ENCODE measurements at regions not wholly inside any gene's neighbourhood (a gene's known extent, or its start where the extent isn't known, plus 50 kb on each side); places are given as distances from the start of the nearest gene placed in this dataset.
"Not testable (repeated sequence)": the region's sequence is repeated elsewhere in the genome, so short reads cannot be mapped to it uniquely, and the experiment has no call there.

DNA sequence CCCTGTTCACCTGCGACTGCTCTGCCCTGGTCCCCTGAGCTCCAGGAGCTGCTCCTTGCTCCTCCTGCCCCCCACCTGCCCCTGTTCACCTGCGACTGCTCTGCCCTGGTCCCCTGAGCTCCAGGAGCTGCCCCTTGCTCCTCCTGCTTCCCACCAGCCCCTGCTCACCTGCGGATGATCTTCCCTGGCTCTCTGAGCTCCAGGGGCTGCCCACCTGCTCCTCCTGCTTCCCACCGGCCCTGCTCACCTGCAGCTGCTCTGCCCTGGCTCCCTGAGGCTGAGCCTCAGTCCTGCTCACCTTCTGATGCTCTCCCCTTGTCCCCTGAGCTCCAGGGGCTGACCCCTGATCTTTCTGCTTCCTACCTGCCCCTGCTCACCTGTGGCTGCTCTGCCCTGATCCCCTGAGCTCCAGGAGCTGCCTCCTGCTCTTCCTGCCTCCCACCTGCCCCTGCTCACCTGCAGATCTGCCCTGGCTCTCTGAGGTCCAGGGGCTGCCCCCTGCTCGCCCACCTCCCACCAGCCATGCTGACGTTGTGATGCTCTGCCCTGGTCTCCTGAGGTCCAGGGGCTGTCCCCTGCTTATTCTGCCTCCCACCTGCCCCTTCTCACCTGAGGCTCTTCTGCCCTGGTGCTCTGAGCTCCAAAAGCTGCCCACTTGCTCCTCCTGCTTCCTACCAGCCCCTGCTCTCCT lies 219.2 kb downstream of the TMEM121 start:
- H3K36me3 ChIP-seq (ENCODE audit: insufficient read depth, low read length): no peaks in the 10 kb centered on the region
- Mint-ChIP-seq H3K36me3 (ENCODE audit: low read depth) (no peaks in the 10 kb centered on the region), H3K4me3 (no peak overlapping the region), H3K4me1 (ENCODE audit: low read depth) (no peaks in the 10 kb centered on the region), H3K27me3 (no peaks in the 10 kb centered on the region), H3K27ac (no peak overlapping the region), H3K9me3 (no peaks in the 10 kb centered on the region)
- ATAC-seq (ENCODE audit: poor library complexity) (no peak), DNase-seq (no peak)
- H3K27ac ChIP-seq (ENCODE audit: low read depth in 1 of 2, low read length in 2 of 2): no peak overlapping the region
- POLR2A ChIA-PET: no interaction called here
- H3K4me3 ChIP-seq (ENCODE audit: low read length): no peak overlapping the region
- no peaks in the 10 kb centered on the region for H3K9me3 ChIP-seq (ENCODE audit: control insufficient read depth in 1 of 2, insufficient read depth in 1 of 2, low read length in 2 of 2)
- CTCF ChIA-PET: no interaction called here
- intact Hi-C loops (cut with DNase I, micrococcal nuclease): no loop called here
- H3K27me3 ChIP-seq (ENCODE audit: control insufficient read depth in 1 of 2, insufficient read depth in 2 of 2, low read length in 2 of 2): no peaks in the 10 kb centered on the region
- no peak for TF ChIP-seq CTCF (IDR thresholded peaks at IDR 0.05)
- H3K4me1 ChIP-seq (ENCODE audit: insufficient read depth, low read length): no peaks in the 10 kb centered on the region

DNA sequence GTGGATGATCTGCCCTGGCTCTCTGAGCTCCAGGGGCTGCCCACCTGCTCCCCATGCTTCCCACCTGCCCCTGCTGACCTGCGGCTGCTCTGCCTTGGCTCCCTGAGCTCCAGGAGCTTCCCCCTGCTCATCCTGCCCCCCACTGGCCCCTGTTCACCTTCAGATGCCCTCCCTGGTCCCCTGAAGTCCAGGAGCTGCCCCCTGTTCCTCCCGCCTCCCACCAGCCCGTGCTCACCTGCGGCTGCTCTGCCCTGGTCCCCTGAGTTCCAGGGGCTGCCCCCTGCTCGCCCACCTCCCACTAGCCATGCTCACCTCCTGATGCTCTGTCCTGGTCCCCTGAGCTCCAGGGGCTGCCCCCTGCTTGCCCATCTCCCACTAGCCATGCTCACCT lies 219.7 kb downstream of the TMEM121 start:
- Mint-ChIP-seq H3K4me1 (ENCODE audit: low read depth) (no peaks in the 10 kb centered on the region), H3K27me3 (no peaks in the 10 kb centered on the region), H3K36me3 (ENCODE audit: low read depth) (no peaks in the 10 kb centered on the region), H3K9me3 (no peaks in the 10 kb centered on the region), H3K27ac (no peak overlapping the region), H3K4me3 (no peak overlapping the region)
- intact Hi-C loops (cut with DNase I, micrococcal nuclease): no loop called here
- H3K27ac ChIP-seq (ENCODE audit: low read depth in 1 of 2, low read length in 2 of 2): no peak overlapping the region
- H3K4me3 ChIP-seq (ENCODE audit: low read length): no peak overlapping the region
- H3K27me3 ChIP-seq (ENCODE audit: control insufficient read depth in 1 of 2, insufficient read depth in 2 of 2, low read length in 2 of 2): no peaks in the 10 kb centered on the region
- ChIA-PET POLR2A (no interaction called here), CTCF (no interaction called here)
- no peaks in the 10 kb centered on the region for H3K9me3 ChIP-seq (ENCODE audit: control insufficient read depth in 1 of 2, insufficient read depth in 1 of 2, low read length in 2 of 2)
- no peak for TF ChIP-seq CTCF (IDR thresholded peaks at IDR 0.05)
- DNase-seq: no peak
- no peak for ATAC-seq (ENCODE audit: poor library complexity)
- no peaks in the 10 kb centered on the region for H3K36me3 ChIP-seq (ENCODE audit: insufficient read depth, low read length)
- no peaks in the 10 kb centered on the region for H3K4me1 ChIP-seq (ENCODE audit: insufficient read depth, low read length)

- H3K9me3 ChIP-seq (ENCODE audit: control insufficient read depth in 1 of 2, insufficient read depth in 1 of 2, low read length in 2 of 2); ATAC-seq (ENCODE audit: poor library complexity); H3K4me3 Mint-ChIP-seq; H3K9me3 Mint-ChIP-seq; DNase-seq; H3K27me3 Mint-ChIP-seq; H3K27ac ChIP-seq (ENCODE audit: low read depth in 1 of 2, low read length in 2 of 2); H3K4me1 ChIP-seq (ENCODE audit: insufficient read depth, low read length); intact Hi-C loops (cut with DNase I, micrococcal nuclease); H3K4me1 Mint-ChIP-seq (ENCODE audit: low read depth); POLR2A ChIA-PET; H3K36me3 ChIP-seq (ENCODE audit: insufficient read depth, low read length); CTCF ChIA-PET; H3K27ac Mint-ChIP-seq; H3K36me3 Mint-ChIP-seq (ENCODE audit: low read depth); H3K4me3 ChIP-seq (ENCODE audit: low read length); H3K27me3 ChIP-seq (ENCODE audit: control insufficient read depth in 1 of 2, insufficient read depth in 2 of 2, low read length in 2 of 2): not testable (repeated sequence)
These were observed 220.6 kb downstream of the TMEM121 start for GRCh38 chr14:105746800-105747502.

DNA sequence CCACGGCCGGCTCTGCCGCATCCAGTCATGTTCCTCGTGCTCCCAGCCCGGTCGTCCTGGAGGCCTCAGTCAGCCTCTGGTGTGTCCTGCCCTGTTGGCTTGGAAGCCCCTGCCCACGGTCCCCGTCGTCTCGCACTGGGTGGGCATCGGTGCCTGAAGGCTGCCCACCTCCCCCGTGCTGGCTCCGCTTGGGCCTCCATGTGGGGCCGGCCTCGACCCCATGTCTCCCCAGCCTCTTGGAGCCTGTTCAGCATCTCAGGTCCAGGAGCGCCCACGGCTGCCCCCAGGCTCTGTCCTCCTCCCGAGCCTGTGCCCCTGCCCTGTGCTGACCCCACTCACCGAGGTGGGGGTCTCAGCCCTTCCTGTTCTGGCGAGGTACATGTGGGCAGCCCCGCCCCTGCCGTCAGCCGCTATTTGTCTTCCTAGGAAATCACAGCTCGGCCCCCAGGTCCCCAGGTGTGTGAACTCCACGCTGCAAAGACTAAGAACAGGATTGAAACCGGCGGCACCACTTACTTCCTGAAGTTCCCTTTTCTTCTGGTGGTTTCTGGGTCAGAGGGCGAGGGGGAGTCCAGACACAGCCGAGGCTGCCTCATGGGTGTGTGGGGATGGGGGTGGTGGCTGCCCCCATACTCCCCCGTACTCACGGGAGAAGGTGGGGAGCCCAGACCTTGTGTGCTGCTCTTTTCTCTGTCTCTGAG lies 221.3 kb downstream of the TMEM121 start:
- H3K4me1 Mint-ChIP-seq (ENCODE audit: low read depth); H3K27me3 ChIP-seq (ENCODE audit: control insufficient read depth in 1 of 2, insufficient read depth in 2 of 2, low read length in 2 of 2); H3K4me3 ChIP-seq (ENCODE audit: low read length); H3K27ac Mint-ChIP-seq; DNase-seq; H3K4me1 ChIP-seq (ENCODE audit: insufficient read depth, low read length); H3K4me3 Mint-ChIP-seq; ATAC-seq (ENCODE audit: poor library complexity); intact Hi-C loops (cut with DNase I, micrococcal nuclease); H3K36me3 ChIP-seq (ENCODE audit: insufficient read depth, low read length); H3K9me3 ChIP-seq (ENCODE audit: control insufficient read depth in 1 of 2, insufficient read depth in 1 of 2, low read length in 2 of 2); H3K27me3 Mint-ChIP-seq; H3K36me3 Mint-ChIP-seq (ENCODE audit: low read depth); CTCF ChIA-PET; POLR2A ChIA-PET; H3K27ac ChIP-seq (ENCODE audit: low read depth in 1 of 2, low read length in 2 of 2); H3K9me3 Mint-ChIP-seq: not testable (repeated sequence)

Measured in CD4-positive, alpha-beta T cell (primary cell).